ENCODE measurements at regions not wholly inside any gene's neighbourhood (a gene's known extent, or its start where the extent isn't known, plus 50 kb on each side); places are given as distances from the start of the nearest gene placed in this dataset.

DNA sequence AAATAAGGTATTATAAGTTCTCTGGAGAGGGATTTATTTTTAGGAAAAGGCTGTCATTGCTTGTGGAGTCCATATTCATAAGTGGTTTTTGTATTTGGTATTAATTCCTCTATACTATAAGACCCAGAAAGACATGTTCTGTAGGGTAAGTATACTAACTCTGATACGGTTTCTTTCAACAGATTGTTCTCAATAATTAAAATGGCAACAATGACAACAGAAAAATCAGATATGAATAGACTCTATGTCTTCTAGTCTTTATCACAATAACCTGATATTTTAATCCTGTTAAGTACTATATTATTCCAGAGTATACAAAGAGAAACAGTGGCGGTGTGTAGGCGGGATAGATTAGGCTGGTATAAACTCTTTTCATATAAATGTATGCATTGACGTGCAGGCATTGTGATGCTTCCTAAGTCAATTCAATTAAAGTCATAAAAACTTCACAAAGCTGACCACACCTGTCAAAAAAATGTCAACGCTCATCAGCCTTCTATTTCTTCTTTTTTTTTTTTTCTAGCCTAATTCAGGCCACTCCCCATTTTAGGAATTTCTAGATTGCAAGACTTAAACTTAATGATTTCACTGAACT is 150.4 kb downstream of the TRIML1 start:
- intact Hi-C loops (cut with micrococcal nuclease; ENCODE audit: unreplicated experiment) (no loop called here), in situ Hi-C loops (cut with HindIII; ENCODE audit: low pct_unique_long_range_greater_than_20kb, low sequenced_read_pairs) (no loop called here)
- H3K4me1 ChIP-seq (ENCODE audit: control insufficient read depth, insufficient read depth, low read length): no peaks in the 10 kb centered on the region
- no peak for TF ChIP-seq SIN3A (IDR thresholded peaks at IDR 0.05; ENCODE audit: borderline replicate concordance, insufficient read depth, low read depth, low read length)
- ChIA-PET CTCF (no interaction called here), POLR2A (no interaction called here)
- DNase-seq (ENCODE audit: low read depth, low spot score) (no peak), ATAC-seq (no peak)
- no TSS peak for BruUV-seq (replicated peaks)
- no peak overlapping the region for H3K4me3 ChIP-seq (ENCODE audit: low read depth in 2 of 2, low read length in 2 of 2)
- H3K36me3 ChIP-seq (ENCODE audit: control insufficient read depth, insufficient read depth, low read length): no peaks in the 10 kb centered on the region
- no peaks in the 10 kb centered on the region for H3K9me3 ChIP-seq (ENCODE audit: control insufficient read depth, insufficient read depth, low read depth, low read length)
- no peaks in the 10 kb centered on the region for H3K27me3 ChIP-seq (ENCODE audit: control insufficient read depth, insufficient read depth, low read length)
- no peak overlapping the region for H3K27ac ChIP-seq (ENCODE audit: low read length)

DNA sequence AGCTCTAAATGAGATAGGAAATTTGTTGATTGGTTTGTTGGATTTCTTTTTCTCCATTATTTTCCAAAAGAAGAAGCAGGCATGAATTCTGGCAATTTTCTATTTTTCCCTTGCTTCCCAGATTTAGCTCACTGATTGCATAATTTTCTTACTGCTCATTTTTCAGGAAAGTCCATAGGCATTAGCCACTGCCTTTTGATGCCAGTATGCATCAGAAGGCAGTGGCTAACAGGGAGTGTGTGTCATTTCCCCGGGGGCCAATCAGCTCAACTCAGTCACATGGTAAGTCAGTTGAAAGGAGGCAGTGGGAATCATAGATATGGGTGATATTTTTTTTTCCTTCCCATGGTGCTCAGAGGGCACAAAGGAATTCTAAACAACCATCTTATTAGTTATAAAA is 156.7 kb downstream of the TRIML1 start:
- no TSS peak for BruUV-seq (replicated peaks)
- ChIA-PET POLR2A (no interaction called here), CTCF (no interaction called here)
- TF ChIP-seq, protein P1, sequence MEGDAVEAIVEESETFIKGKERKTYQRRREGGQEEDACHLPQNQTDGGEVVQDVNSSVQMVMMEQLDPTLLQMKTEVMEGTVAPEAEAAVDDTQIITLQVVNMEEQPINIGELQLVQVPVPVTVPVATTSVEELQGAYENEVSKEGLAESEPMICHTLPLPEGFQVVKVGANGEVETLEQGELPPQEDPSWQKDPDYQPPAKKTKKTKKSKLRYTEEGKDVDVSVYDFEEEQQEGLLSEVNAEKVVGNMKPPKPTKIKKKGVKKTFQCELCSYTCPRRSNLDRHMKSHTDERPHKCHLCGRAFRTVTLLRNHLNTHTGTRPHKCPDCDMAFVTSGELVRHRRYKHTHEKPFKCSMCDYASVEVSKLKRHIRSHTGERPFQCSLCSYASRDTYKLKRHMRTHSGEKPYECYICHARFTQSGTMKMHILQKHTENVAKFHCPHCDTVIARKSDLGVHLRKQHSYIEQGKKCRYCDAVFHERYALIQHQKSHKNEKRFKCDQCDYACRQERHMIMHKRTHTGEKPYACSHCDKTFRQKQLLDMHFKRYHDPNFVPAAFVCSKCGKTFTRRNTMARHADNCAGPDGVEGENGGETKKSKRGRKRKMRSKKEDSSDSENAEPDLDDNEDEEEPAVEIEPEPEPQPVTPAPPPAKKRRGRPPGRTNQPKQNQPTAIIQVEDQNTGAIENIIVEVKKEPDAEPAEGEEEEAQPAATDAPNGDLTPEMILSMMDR (IDR thresholded peaks at IDR 0.05): no peak
- TF ChIP-seq, protein P2, sequence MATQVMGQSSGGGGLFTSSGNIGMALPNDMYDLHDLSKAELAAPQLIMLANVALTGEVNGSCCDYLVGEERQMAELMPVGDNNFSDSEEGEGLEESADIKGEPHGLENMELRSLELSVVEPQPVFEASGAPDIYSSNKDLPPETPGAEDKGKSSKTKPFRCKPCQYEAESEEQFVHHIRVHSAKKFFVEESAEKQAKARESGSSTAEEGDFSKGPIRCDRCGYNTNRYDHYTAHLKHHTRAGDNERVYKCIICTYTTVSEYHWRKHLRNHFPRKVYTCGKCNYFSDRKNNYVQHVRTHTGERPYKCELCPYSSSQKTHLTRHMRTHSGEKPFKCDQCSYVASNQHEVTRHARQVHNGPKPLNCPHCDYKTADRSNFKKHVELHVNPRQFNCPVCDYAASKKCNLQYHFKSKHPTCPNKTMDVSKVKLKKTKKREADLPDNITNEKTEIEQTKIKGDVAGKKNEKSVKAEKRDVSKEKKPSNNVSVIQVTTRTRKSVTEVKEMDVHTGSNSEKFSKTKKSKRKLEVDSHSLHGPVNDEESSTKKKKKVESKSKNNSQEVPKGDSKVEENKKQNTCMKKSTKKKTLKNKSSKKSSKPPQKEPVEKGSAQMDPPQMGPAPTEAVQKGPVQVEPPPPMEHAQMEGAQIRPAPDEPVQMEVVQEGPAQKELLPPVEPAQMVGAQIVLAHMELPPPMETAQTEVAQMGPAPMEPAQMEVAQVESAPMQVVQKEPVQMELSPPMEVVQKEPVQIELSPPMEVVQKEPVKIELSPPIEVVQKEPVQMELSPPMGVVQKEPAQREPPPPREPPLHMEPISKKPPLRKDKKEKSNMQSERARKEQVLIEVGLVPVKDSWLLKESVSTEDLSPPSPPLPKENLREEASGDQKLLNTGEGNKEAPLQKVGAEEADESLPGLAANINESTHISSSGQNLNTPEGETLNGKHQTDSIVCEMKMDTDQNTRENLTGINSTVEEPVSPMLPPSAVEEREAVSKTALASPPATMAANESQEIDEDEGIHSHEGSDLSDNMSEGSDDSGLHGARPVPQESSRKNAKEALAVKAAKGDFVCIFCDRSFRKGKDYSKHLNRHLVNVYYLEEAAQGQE (IDR thresholded peaks at IDR 0.05; ENCODE audit: insufficient read depth in 1 of 2, low read depth in 2 of 2, low read length in 1 of 2): no peak
- TF ChIP-seq POLR2AphosphoS5 (IDR thresholded peaks at IDR 0.05; ENCODE audit: low read depth, low read length) (no peak), TCF7L2 (IDR thresholded peaks at IDR 0.05; ENCODE audit: low read depth, low read length) (no peak), SIN3A (IDR thresholded peaks at IDR 0.05; ENCODE audit: borderline replicate concordance, insufficient read depth, low read depth, low read length) (no peak)
- no peak overlapping the region for H3K27ac ChIP-seq (ENCODE audit: low read length)
- H3K27me3 ChIP-seq (ENCODE audit: control insufficient read depth, insufficient read depth, low read length): no peaks in the 10 kb centered on the region
- ATAC-seq: no peak
- no peaks in the 10 kb centered on the region for H3K36me3 ChIP-seq (ENCODE audit: control insufficient read depth, insufficient read depth, low read length)
- H3K4me3 ChIP-seq (ENCODE audit: low read depth in 2 of 2, low read length in 2 of 2): no peak overlapping the region
- in situ Hi-C loops (cut with HindIII; ENCODE audit: low pct_unique_long_range_greater_than_20kb, low sequenced_read_pairs): no loop called here
- intact Hi-C loops (cut with micrococcal nuclease; ENCODE audit: unreplicated experiment): no loop called here
- H3K4me1 ChIP-seq (ENCODE audit: control insufficient read depth, insufficient read depth, low read length): no peaks in the 10 kb centered on the region
- H3K9me3 ChIP-seq (ENCODE audit: control insufficient read depth, insufficient read depth, low read depth, low read length): no peaks in the 10 kb centered on the region
- no peak for DNase-seq (ENCODE audit: low read depth, low spot score)

DNA sequence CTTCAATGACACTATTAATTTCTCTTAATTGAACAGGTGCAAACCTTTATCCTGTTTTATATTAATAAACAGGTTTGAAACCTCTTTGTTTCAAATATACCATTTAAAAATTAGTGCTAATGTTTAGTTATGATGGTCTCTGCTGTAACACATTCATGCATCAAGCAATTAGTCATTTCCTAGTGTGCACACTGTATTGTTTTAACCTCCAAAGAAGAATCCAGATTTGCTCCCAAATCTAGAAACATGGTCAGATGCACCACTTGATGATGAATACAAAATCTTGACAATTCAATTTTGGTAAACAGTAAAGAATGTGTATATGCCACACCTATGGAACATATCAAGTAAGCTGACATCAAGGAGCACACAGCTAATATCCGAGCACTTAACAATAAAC is 157.1 kb downstream of the TRIML1 start:
- no peak for ATAC-seq
- no peaks in the 10 kb centered on the region for H3K9me3 ChIP-seq (ENCODE audit: control insufficient read depth, insufficient read depth, low read depth, low read length)
- no peak overlapping the region for H3K4me3 ChIP-seq (ENCODE audit: low read depth in 2 of 2, low read length in 2 of 2)
- BruUV-seq (replicated peaks): no TSS peak
- TF ChIP-seq SIN3A (IDR thresholded peaks at IDR 0.05; ENCODE audit: borderline replicate concordance, insufficient read depth, low read depth, low read length) (no peak), TCF7L2 (IDR thresholded peaks at IDR 0.05; ENCODE audit: low read depth, low read length) (no peak), POLR2AphosphoS5 (IDR thresholded peaks at IDR 0.05; ENCODE audit: low read depth, low read length) (no peak)
- TF ChIP-seq, protein P1 (IDR thresholded peaks at IDR 0.05): no peak
- TF ChIP-seq, protein P2 (IDR thresholded peaks at IDR 0.05; ENCODE audit: insufficient read depth in 1 of 2, low read depth in 2 of 2, low read length in 1 of 2): no peak
- CTCF ChIA-PET: no interaction called here
- no peaks in the 10 kb centered on the region for H3K36me3 ChIP-seq (ENCODE audit: control insufficient read depth, insufficient read depth, low read length)
- H3K4me1 ChIP-seq (ENCODE audit: control insufficient read depth, insufficient read depth, low read length): no peaks in the 10 kb centered on the region
- POLR2A ChIA-PET: no interaction called here
- no peak overlapping the region for H3K27ac ChIP-seq (ENCODE audit: low read length)
- intact Hi-C loops (cut with micrococcal nuclease; ENCODE audit: unreplicated experiment): no loop called here
- no peak for DNase-seq (ENCODE audit: low read depth, low spot score)
- no peaks in the 10 kb centered on the region for H3K27me3 ChIP-seq (ENCODE audit: control insufficient read depth, insufficient read depth, low read length)
- in situ Hi-C loops (cut with HindIII; ENCODE audit: low pct_unique_long_range_greater_than_20kb, low sequenced_read_pairs): no loop called here
